HK-2 (cell line): ENCODE measurements at regions not wholly inside any gene's neighbourhood (a gene's known extent, or its start where the extent isn't known, plus 50 kb on each side); places are given as distances from the start of the nearest gene placed in this dataset.
"Not testable (repeated sequence)": the region's sequence is repeated elsewhere in the genome, so short reads cannot be mapped to it uniquely, and the experiment has no call there.

Experiments used
- DNase-seq: peaks from one replicate; pipeline ENCODE4 v3.0.0-alpha.2; 2018; ENCODE audit not compliant: unreplicated experiment

DNA sequence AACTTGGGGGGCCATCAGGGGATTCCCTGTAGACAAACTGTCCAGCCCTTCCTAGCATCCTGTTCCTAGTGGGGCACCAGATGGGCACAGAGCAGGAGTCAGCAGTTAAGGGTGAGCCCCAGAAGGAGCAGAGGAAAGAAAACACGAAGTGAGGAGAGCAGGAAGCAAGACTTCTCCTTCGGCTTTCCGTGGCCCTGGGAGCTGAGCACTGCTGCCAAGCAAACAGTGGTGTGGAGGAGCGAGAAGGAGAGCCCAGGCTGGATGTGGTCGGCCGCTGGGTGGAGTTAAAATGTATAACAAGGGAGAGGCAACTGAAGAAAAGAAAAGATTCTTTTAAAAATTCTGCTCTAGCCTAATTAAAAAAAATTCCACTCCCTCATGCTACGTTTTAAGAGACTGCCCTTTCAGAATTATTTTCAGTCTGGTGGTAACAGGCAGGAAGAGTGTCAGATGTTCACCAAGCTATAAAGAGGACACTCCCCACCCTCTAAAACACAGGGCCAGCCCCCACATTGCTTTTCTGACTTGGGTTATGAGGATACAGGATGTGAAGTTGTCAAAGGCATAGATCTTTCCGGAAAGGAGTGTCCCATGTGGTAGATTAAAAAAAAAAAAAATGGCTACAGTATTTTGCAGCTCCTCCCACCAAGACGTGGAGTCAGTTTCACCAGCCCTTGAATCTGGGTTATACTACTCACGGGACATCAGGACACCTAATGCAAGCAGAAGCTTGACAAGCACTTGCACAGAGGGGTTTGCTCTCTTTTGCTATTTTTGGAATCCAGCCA lies 74.9 kb upstream of the ZFHX3 start:
- DNase-seq, result no peak

DNA sequence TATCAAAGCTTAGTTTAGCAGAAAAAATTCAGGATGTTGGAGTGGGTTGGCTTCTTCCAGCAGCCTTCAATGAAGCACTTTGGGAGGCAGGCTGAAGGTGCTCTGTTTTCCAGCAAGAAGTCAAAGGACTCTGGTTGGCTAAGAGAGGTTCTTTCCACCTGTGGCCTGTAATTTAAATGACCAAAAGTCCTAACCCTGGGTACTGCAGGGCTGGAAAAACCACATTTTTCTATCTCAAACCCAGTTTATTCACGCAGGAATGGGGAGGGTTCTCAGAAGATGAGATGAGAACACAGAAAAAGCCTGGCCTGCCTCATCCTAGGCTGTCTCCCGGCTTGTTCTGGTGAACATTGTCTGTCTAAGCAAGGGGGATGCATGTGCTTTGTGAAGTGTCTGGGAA lies 68.6 kb upstream of the ZFHX3 start:
- DNase-seq, result no peak

DNA sequence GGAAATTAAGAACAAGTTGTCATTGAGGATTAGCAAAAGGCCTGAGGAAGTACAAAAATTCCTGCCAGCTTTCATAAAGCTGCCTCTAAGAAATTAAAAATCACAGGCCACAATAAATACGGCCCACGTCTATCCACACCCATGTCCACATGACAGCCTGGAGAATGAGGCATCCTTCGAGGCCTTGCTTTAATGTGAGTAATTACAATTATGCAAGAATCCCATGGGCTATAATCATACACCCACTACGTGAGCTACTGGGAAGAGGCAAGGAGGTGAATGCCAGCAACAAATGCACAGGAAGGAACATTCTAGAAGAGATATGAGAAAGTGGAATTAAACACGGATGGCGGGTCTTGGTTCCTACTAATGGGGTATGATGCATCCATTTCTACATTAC lies 65.4 kb upstream of the ZFHX3 start:
- no peak for DNase-seq

DNA sequence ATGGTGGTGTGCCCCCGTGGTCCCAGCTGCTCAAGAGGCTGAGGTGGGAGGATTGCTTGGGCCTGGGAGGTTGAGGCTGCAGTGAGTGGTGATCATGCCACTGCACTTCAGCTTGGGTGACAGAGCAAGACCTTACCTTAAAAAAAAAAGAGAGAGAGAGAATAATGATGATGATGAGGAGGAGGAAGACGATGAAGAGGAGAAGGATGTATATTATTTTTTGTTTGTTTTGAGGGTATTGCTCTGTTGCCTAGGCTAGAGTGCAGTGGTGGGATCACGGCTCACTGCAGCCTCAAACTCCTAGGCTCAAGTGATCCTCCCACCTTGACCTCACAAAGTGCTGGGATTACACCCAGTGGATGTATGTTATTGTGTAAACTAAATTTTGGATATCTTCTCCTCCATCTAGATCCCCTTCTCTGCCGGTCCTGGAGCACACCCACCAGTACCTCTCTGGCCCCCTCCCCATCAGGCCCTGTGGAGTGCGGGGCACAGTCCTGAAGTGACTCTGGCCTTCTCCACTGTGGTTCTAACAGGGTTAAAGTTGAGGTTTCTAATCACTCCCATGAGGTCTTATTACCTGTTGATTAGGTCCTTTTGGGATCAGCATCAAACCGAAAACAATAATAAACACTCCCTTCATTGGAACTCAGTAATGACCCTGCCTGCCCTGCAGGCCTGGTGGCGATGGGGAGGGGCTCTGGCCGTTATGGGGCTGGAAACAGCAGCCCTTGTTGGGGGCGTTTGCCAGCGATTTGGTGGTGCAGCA lies 60.5 kb upstream of the ZFHX3 start:
- no peak for DNase-seq

DNA sequence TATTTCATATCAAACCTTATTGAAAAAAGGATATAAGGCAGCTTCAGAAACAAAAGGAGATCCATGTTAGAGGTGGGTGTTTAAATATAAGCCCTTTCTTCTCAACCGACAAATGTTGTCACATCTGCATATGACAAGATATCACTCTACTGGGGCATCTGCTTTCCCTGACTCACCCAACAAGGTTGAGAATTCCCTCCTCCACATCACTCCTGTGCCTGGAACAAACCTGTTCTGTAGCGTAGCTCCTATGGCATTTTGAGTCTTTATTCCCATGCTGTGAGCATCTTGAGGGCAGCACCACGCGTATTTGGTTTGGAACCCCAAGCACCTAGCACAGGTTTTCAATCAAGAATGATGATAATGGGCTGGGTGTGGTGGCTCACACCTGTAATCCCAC lies 59.4 kb upstream of the ZFHX3 start:
- no peak for DNase-seq

DNA sequence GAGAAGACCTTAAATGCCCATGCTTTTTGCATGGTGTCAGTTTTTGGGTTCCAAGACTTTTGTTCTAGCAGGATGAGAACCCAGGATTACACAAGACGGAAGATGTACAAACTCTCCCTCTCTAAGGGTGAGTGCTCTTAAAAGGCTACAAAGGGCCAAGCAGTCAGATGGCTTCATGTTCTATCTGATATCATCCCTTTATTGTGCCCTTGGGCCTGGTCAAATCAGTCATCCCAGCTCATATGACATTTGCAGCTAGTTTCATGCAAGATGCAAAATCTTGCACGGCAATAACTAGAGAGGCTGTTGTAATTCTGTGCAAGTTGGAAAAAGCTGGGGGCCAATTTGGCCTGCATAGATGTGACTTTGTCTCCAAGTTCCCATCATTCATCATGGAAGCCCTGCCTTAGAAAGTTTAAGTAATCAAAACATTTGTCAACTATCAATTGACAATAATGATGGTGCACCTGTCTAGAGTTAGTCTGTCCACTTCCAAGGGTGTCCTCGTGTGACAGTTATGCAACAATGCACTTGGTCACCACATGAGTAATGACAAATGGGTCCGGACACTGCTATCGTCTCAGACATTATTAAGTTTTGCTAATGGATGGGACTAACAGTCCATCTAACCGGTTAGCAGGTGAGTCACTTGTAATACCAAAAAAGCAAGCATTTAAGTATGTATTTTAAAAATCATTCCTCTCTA lies 58.6 kb upstream of the ZFHX3 start:
- DNase-seq, result no peak

DNA sequence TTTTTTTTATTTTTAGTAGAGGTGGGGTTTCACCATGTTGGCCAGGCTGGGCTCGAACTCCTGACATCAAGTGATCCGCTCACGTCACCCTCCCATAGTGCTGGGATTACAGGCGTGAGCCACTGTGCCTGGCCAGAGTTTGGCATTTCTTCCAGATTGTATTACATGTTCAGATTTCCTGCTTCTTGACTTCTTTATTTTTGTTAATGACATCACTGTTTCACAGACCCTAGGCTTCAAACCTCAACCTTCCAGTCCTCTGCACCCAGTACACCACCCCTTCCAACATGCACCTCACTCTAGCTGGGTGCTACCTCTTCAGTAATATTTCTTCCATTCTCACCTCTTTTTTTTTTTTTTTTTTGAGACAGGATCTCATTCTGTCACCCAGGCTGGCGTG lies 53.6 kb upstream of the ZFHX3 start:
- DNase-seq, result no peak

DNA sequence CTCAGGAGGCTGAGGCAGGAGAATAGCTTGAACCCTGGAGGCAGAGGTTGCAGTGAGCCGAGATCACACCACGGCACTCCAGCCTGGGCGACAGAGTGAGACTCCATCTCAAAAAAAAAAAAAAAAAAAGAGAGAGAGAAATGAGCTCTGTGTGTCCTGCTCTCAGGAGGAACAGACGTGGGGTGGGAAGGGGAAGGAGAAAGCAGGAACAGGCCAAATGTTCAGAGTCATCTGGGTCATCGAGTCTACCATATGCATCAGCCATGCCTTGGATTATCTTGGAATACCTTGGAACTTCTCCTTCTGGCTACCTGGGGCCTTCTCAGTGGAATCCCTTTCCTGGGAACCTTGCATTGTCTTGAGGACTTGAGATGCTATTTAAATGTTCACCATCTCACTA lies 51.7 kb upstream of the ZFHX3 start:
- DNase-seq, result not testable (repeated sequence)
